Ovary (tissue), 3 donors: ENCODE measurements at regions not wholly inside any gene's neighbourhood (a gene's known extent, or its start where the extent isn't known, plus 50 kb on each side); places are given as distances from the start of the nearest gene placed in this dataset.

Experiments
- CTCF ChIP-seq, 3 donors: fragments of 450-650 bp in 2 of 3; fragments of 200-600 bp in 1 of 3; IDR thresholded peaks; one replicate each; pipeline versions ENCODE4 v1.5.1 to v1.8.0; 2016 to 2022; ENCODE audit warnings: antibody characterized with exemption in 3 of 3, mild to moderate bottlenecking in 1 of 3
- POLR2A ChIP-seq: fragments of 450-650 bp; IDR thresholded peaks from one replicate; pipeline ENCODE4 v1.6.1; 2017; ENCODE audit warnings: antibody characterized with exemption, mild to moderate bottlenecking, moderate library complexity
- donor health status: DM: no; HTN: no; CAD: no.

GRCh38 chr5:6107675-6108539 lies 270.4 kb downstream of the MED10 start:
- no peak for TF ChIP-seq CTCF (IDR thresholded peaks at IDR 0.05)
- TF ChIP-seq POLR2A = no peak
